Esophagus muscularis mucosa (tissue), 3 donors: ENCODE measurements at regions not wholly inside any gene's neighbourhood (a gene's known extent, or its start where the extent isn't known, plus 50 kb on each side); places are given as distances from the start of the nearest gene placed in this dataset.

Experiments used
- POLR2A ChIP-seq: fragments of 450-650 bp; IDR thresholded peaks from one replicate; pipeline ENCODE4 v1.6.1; 2017; ENCODE audit warnings: antibody characterized with exemption, moderate library complexity, mild to moderate bottlenecking, low read depth
- TF ChIP-seq, protein P1 (sequence below), 3 experiments: fragments of 200-600 bp in 2 of 3; fragments of 450-650 bp in 1 of 3; sonication (generic) in 2 of 3; IDR thresholded peaks; one replicate each; pipeline ENCODE4 v1.5.1; 2017 to 2019; ENCODE audit warnings: antibody characterized with exemption in 3 of 3, mild to moderate bottlenecking in 2 of 3, moderate library complexity in 1 of 3

DNA sequence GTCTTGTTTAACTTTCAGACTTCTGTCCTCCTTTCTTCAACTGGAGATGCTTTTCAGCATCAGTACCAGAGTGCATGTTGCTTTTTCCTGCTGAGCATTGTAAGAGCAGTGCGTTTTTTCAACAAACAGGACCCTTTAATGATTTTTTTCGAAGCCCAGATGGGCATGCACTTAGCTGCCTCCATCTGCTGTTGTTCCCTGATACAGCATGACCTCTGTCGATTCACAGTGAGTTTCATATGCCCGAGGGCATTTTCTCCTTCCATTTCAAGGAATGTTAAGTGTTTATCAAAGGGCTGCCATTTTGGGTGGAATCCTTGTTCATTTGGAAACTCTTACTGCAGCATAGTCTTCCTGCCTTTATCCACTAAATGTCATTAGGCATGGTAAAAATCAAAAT lies 428.6 kb downstream of the DTHD1 start:
- TF ChIP-seq POLR2A: no peak
- TF ChIP-seq, protein P1, sequence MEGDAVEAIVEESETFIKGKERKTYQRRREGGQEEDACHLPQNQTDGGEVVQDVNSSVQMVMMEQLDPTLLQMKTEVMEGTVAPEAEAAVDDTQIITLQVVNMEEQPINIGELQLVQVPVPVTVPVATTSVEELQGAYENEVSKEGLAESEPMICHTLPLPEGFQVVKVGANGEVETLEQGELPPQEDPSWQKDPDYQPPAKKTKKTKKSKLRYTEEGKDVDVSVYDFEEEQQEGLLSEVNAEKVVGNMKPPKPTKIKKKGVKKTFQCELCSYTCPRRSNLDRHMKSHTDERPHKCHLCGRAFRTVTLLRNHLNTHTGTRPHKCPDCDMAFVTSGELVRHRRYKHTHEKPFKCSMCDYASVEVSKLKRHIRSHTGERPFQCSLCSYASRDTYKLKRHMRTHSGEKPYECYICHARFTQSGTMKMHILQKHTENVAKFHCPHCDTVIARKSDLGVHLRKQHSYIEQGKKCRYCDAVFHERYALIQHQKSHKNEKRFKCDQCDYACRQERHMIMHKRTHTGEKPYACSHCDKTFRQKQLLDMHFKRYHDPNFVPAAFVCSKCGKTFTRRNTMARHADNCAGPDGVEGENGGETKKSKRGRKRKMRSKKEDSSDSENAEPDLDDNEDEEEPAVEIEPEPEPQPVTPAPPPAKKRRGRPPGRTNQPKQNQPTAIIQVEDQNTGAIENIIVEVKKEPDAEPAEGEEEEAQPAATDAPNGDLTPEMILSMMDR (IDR thresholded peaks at IDR 0.05): no peak
